ENCODE measurements at regions not wholly inside any gene's neighbourhood (a gene's known extent, or its start where the extent isn't known, plus 50 kb on each side); places are given as distances from the start of the nearest gene placed in this dataset.

GRCh38 chrX:17262123-17262522, 112.9 kb upstream of the NHS start:
- no peak overlapping the region for H3K27ac Mint-ChIP-seq (ENCODE audit: unreplicated experiment)
- TF ChIP-seq, protein P1, sequence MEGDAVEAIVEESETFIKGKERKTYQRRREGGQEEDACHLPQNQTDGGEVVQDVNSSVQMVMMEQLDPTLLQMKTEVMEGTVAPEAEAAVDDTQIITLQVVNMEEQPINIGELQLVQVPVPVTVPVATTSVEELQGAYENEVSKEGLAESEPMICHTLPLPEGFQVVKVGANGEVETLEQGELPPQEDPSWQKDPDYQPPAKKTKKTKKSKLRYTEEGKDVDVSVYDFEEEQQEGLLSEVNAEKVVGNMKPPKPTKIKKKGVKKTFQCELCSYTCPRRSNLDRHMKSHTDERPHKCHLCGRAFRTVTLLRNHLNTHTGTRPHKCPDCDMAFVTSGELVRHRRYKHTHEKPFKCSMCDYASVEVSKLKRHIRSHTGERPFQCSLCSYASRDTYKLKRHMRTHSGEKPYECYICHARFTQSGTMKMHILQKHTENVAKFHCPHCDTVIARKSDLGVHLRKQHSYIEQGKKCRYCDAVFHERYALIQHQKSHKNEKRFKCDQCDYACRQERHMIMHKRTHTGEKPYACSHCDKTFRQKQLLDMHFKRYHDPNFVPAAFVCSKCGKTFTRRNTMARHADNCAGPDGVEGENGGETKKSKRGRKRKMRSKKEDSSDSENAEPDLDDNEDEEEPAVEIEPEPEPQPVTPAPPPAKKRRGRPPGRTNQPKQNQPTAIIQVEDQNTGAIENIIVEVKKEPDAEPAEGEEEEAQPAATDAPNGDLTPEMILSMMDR (conservative IDR thresholded peaks at IDR 0.05): no peak
- peaks cover 13% of the 10 kb centered on the region for H3K36me3 Mint-ChIP-seq (ENCODE audit: low read depth)
- H3K4me1 Mint-ChIP-seq: peaks cover 7% of the 10 kb centered on the region
- DNase-seq (ENCODE audit: low read depth, low spot score): no peak
- H3K9me3 Mint-ChIP-seq: peaks cover 24% of the 10 kb centered on the region
- peaks cover 2% of the 10 kb centered on the region for H3K27me3 Mint-ChIP-seq (ENCODE audit: low read depth)
- no peak overlapping the region for H3K4me3 Mint-ChIP-seq

DNA sequence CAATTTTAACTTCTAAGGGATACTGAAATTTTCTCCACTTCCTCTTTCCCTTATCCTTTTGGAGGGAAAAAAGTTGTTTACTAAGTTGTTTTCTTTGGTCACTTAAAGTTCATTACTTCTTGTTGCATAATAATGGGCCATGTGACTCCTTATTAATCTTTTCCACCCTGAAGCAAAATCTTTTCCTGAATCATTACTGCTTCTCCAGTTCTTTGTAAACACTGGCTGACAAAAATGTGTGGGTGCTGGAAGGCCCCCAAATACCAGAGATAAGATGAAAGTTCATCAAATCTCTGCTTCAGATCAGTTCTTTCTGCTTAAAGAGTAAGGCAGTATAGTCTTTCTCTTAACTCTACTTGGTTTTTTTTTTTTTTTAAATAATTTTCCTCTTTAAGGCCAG, 108.9 kb upstream of the NHS start:
- peaks cover 19% of the 10 kb centered on the region for H3K9me3 Mint-ChIP-seq

DNA sequence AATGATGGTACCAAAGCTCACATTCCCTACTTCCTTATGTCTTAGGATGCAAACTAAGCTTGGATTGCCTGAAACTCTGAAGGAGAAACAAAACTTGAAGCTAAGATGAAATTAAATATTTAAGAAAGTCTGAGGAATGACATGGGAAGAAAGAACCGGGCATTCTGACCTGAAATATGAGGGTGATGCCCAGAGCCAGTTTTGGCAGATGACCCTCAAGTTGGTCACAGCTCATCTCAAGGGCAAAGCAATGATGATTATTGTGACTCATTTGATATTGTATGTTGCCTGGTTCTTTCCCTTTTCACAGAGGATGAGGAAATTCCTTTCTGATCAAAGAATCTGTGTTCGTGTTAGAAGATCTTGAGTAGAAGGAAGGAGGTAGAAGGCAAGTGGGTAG, 96.0 kb upstream of the NHS start:
- H3K9me3 Mint-ChIP-seq: peaks cover 8% of the 10 kb centered on the region
- no peak for DNase-seq (ENCODE audit: low read depth, low spot score)
- TF ChIP-seq, protein P1 (conservative IDR thresholded peaks at IDR 0.05): no peak
- no peak overlapping the region for H3K4me3 Mint-ChIP-seq
- no peak overlapping the region for H3K27ac Mint-ChIP-seq (ENCODE audit: unreplicated experiment)
- H3K4me1 Mint-ChIP-seq: no peaks in the 10 kb centered on the region
- H3K36me3 Mint-ChIP-seq (ENCODE audit: low read depth): peaks cover 6% of the 10 kb centered on the region
- peaks cover 2% of the 10 kb centered on the region for H3K27me3 Mint-ChIP-seq (ENCODE audit: low read depth)

More for the DNA sequence above, 108.9 kb upstream of the NHS start:
- Mint-ChIP-seq H3K36me3 (ENCODE audit: low read depth) (peaks cover 13% of the 10 kb centered on the region), H3K27me3 (ENCODE audit: low read depth) (no peaks in the 10 kb centered on the region), H3K4me3 (no peak overlapping the region), H3K4me1 (peaks cover 8% of the 10 kb centered on the region), H3K27ac (ENCODE audit: unreplicated experiment) (no peak overlapping the region)
- TF ChIP-seq, protein P1 (conservative IDR thresholded peaks at IDR 0.05): no peak
- DNase-seq (ENCODE audit: low read depth, low spot score): no peak

DNA sequence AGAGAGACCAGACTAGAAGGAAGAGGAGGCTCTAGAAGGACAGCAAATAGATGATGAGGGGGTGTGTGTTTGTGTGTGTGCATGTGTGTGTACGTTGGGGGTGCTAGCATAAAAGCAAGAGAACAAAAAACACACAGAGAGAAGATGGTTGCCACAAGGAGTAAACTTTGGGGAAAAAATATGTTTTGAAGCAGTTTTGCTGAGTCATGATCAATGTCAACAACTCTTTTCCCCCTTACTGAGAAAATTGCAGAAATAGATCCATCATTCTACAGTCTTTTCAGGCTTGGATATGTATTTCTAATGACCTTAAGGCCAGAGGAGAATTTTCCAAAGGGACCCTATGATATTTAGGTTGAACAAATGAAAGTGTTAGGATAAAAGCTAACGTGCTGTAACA, 89.0 kb upstream of the NHS start:
- Mint-ChIP-seq H3K27ac (ENCODE audit: unreplicated experiment) (no peak overlapping the region), H3K4me1 (no peaks in the 10 kb centered on the region), H3K27me3 (ENCODE audit: low read depth) (peaks cover 2% of the 10 kb centered on the region), H3K36me3 (ENCODE audit: low read depth) (no peaks in the 10 kb centered on the region), H3K4me3 (no peak overlapping the region), H3K9me3 (peaks cover 3% of the 10 kb centered on the region)
- TF ChIP-seq, protein P1 (conservative IDR thresholded peaks at IDR 0.05): no peak
- no peak for DNase-seq (ENCODE audit: low read depth, low spot score)

- H3K36me3 Mint-ChIP-seq (ENCODE audit: low read depth): no peaks in the 10 kb centered on the region
- H3K9me3 Mint-ChIP-seq: peaks cover 3% of the 10 kb centered on the region
- H3K4me1 Mint-ChIP-seq: peaks cover 9% of the 10 kb centered on the region
- H3K4me3 Mint-ChIP-seq: no peak overlapping the region
- DNase-seq (ENCODE audit: low read depth, low spot score): no peak
- no peak overlapping the region for H3K27ac Mint-ChIP-seq (ENCODE audit: unreplicated experiment)
- TF ChIP-seq, protein P1 (conservative IDR thresholded peaks at IDR 0.05): no peak
- no peaks in the 10 kb centered on the region for H3K27me3 Mint-ChIP-seq (ENCODE audit: low read depth)
These were observed 83.7 kb upstream of the NHS start for GRCh38 chrX:17291171-17291900.

All from neural crest cell (in vitro differentiated cells).